ENCODE measurements at regions not wholly inside any gene's neighbourhood (a gene's known extent, or its start where the extent isn't known, plus 50 kb on each side); places are given as distances from the start of the nearest gene placed in this dataset.

GRCh38 chr5:96157841-96158291 is 196.2 kb upstream of the ELL2 start:
- no peak for TF ChIP-seq CTCF (IDR thresholded peaks at IDR 0.05; ENCODE audit: insufficient read depth, low read length)
- TF ChIP-seq POLR2AphosphoS5 (IDR thresholded peaks at IDR 0.05; ENCODE audit: low read depth), result no peak
